Testis (tissue), 2 donors: ENCODE measurements at regions not wholly inside any gene's neighbourhood (a gene's known extent, or its start where the extent isn't known, plus 50 kb on each side); places are given as distances from the start of the nearest gene placed in this dataset.

Source experiments
- CTCF ChIP-seq, 3 experiments: fragments of 450-650 bp in 2 of 3; fragments of 200-600 bp in 1 of 3; sonication (generic) in 1 of 3; IDR thresholded peaks; one replicate each; pipeline ENCODE4 v1.5.1; 2016 to 2019; ENCODE audit warnings: antibody characterized with exemption in 3 of 3, mild to moderate bottlenecking in 2 of 3, moderate library complexity in 1 of 3
- POLR2A ChIP-seq: fragments of 450-650 bp; IDR thresholded peaks from one replicate; pipeline ENCODE4 v1.6.1; 2017; ENCODE audit warnings: antibody characterized with exemption, mild to moderate bottlenecking, moderate library complexity

GRCh38 chr1:239947801-239948200 lies 143.9 kb upstream of the FMN2 start:
- TF ChIP-seq POLR2A (no peak), CTCF (IDR thresholded peaks at IDR 0.05) (no peak)
